HCT116 (cell line): ENCODE measurements at regions not wholly inside any gene's neighbourhood (a gene's known extent, or its start where the extent isn't known, plus 50 kb on each side); places are given as distances from the start of the nearest gene placed in this dataset.

Experiments
- ATAC-seq: fragments of 200-7000 bp; cut with Tn5 transposase; 2 replicates; pipeline ENCODE4 v1.9.1; 2020; ENCODE audit warnings: mild to moderate bottlenecking, moderate library complexity
- BruUV-seq: library from RNA; stranded (reverse); fragments of 400-500 nt; replicated peaks from 2 replicates; lab custom pipeline; 2021; lab: Mats Ljungman, UMichigan
- CTCF ChIA-PET: fragments of 300-600 bp; sonication (Branson Sonifier 250); formaldehyde crosslinking; loops from one replicate; lab custom pipeline; 2021; ENCODE audit warnings: antibody characterized with exemption; lab: Charles Lee
- POLR2A ChIA-PET: fragments of 300-600, 350-600 bp; sonication (Branson Sonifier 250); formaldehyde crosslinking; loops from one replicate; lab custom pipeline; 2021; ENCODE audit warnings: antibody characterized with exemption; lab: Charles Lee
- RAD21 ChIA-PET, 2 experiments: fragments of 300-600 bp; sonication (Branson Sonifier 250); formaldehyde crosslinking; loops; one replicate each; lab custom pipeline; 2023; ENCODE audit warnings: low total read pairs in 2 of 2; ENCODE audit not compliant: uncharacterized antibody in 2 of 2, unreplicated experiment in 2 of 2, low non-redundant PET in 1 of 2; lab: Charles Lee
- DNase-seq: peaks from one replicate; pipeline ENCODE4 v3.0.0-alpha.2; 2010; ENCODE audit warnings: low read depth, low spot score
- H2AFZ ChIP-seq: fragments of 200-600 bp; shearing (Covaris generic), sonication (generic); 2 replicates; pipeline ENCODE4 v1.6.1; 2017; ENCODE audit warnings: low read depth, mixed run types, mixed read lengths, antibody characterized with exemption, low read length; ENCODE audit not compliant: poor library complexity, severe bottlenecking
- H3K27ac ChIP-seq: 2 replicates; pipeline ENCODE4 v1.5.1; 2012; ENCODE audit warnings: low read depth, low read length
- H3K27me3 ChIP-seq: fragments of 200-600 bp; sonication (generic); 2 replicates; pipeline ENCODE4 v1.6.1; 2016; ENCODE audit warnings: mixed run types, low read length, mixed read lengths; ENCODE audit not compliant: insufficient read depth
- H3K36me3 ChIP-seq, 2 experiments: fragments of 200-500 bp in 1 of 2; fragments of 200-600 bp in 1 of 2; sonication (Bioruptor generic) in 1 of 2; sonication (generic) in 1 of 2; 2 replicates each; pipeline versions ENCODE4 v1.5.1 to v1.6.1; 2014 to 2016; ENCODE audit warnings: low read length in 2 of 2, inconsistent platforms in 1 of 2, mixed read lengths in 1 of 2, mixed run types in 1 of 2; ENCODE audit not compliant: insufficient read depth in 2 of 2, control insufficient read depth in 1 of 2
- H3K4me1 ChIP-seq, 2 experiments: fragments of 200-600 bp in 1 of 2; sonication (generic) in 1 of 2; 2 replicates each; pipeline versions ENCODE4 v1.5.1 to v1.6.1; 2012 to 2017; ENCODE audit warnings: low read length in 2 of 2, inconsistent platforms in 1 of 2, mild to moderate bottlenecking in 1 of 2, mixed read lengths in 1 of 2, mixed run types in 1 of 2, moderate library complexity in 1 of 2; ENCODE audit not compliant: insufficient read depth in 2 of 2, control insufficient read depth in 1 of 2
- H3K4me2 ChIP-seq: fragments of 200-600 bp; sonication (generic); 2 replicates; pipeline ENCODE4 v1.6.1; 2017; ENCODE audit warnings: mixed run types, low read length, mixed read lengths
- H3K4me3 ChIP-seq, 2 experiments: fragments of 200-600 bp in 1 of 2; sonication (generic) in 1 of 2; replicated peaks in 1 of 2; 2 replicates each; pipeline ENCODE4 v1.5.1; 2011 to 2016; ENCODE audit warnings: low read length in 2 of 2, control low read depth in 1 of 2, low read depth in 1 of 2, mild to moderate bottlenecking in 1 of 2, mixed read lengths in 1 of 2, mixed run types in 1 of 2
- H3K79me2 ChIP-seq: fragments of 200-600 bp; sonication (generic); 2 replicates; pipeline ENCODE4 v1.6.1; 2017; ENCODE audit warnings: mild to moderate bottlenecking, mixed run types, low read length, moderate library complexity, mixed read lengths; ENCODE audit not compliant: insufficient read depth
- H3K9ac ChIP-seq: fragments of 200-600 bp; sonication (generic); 2 replicates; pipeline ENCODE4 v1.6.1; 2016; ENCODE audit warnings: low read length, mixed read lengths
- H3K9me2 ChIP-seq: fragments of 200-600 bp; sonication (generic), shearing (Covaris generic); 2 replicates; pipeline ENCODE4 v1.6.1; 2017; ENCODE audit warnings: mixed run types, mild to moderate bottlenecking, moderate library complexity; ENCODE audit not compliant: insufficient read depth
- H3K9me3 ChIP-seq, 2 experiments: fragments of 200-500 bp in 1 of 2; fragments of 200-600 bp in 1 of 2; sonication (Bioruptor generic) in 1 of 2; sonication (generic) in 1 of 2; 2 replicates each; pipeline ENCODE4 v1.6.1; 2014 to 2017; ENCODE audit warnings: low read length in 2 of 2, mixed read lengths in 2 of 2, inconsistent platforms in 1 of 2, low read depth in 1 of 2, mild to moderate bottlenecking in 1 of 2, mixed run types in 1 of 2, moderate library complexity in 1 of 2; ENCODE audit not compliant: control insufficient read depth in 1 of 2, insufficient read depth in 1 of 2
- H4K20me1 ChIP-seq: fragments of 200-600 bp; sonication (generic), shearing (Covaris generic); 2 replicates; pipeline ENCODE4 v1.6.1; 2017; ENCODE audit warnings: mixed run types, mild to moderate bottlenecking, moderate library complexity; ENCODE audit not compliant: insufficient read depth
- CBX3 ChIP-seq: IDR thresholded peaks from 2 replicates; pipeline ENCODE4 v1.6.1; 2012; ENCODE audit warnings: low read depth
- SIN3A ChIP-seq: IDR thresholded peaks from 2 replicates; pipeline ENCODE4 v1.6.1; 2012; ENCODE audit warnings: low read depth
- SP1 ChIP-seq: IDR thresholded peaks from 2 replicates; pipeline ENCODE4 v1.6.1; 2012; ENCODE audit warnings: low read depth
- ZFX ChIP-seq: fragments of 450-650 bp; IDR thresholded peaks from 2 replicates; pipeline ENCODE4 v1.6.1; 2017
- intact Hi-C: fragments of 100-400 bp; cut with micrococcal nuclease; formaldehyde crosslinking; loops from 2 replicates; pipeline ENCODE4 v1.10.0; 2022
- TF ChIP-seq, protein P1 (sequence below): IDR thresholded peaks from 2 replicates; pipeline ENCODE4 v1.6.1; 2011; ENCODE audit warnings: mild to moderate bottlenecking, low read length, moderate library complexity; ENCODE audit not compliant: insufficient replicate concordance; ENCODE audit errors: extremely low read depth
- TF ChIP-seq, protein P2 (sequence below): IDR thresholded peaks from 2 replicates; pipeline ENCODE4 v1.6.1; 2012; ENCODE audit warnings: low read depth
- TF ChIP-seq, protein P3 (sequence below): IDR thresholded peaks from 2 replicates; pipeline ENCODE4 v1.6.1; 2012

DNA sequence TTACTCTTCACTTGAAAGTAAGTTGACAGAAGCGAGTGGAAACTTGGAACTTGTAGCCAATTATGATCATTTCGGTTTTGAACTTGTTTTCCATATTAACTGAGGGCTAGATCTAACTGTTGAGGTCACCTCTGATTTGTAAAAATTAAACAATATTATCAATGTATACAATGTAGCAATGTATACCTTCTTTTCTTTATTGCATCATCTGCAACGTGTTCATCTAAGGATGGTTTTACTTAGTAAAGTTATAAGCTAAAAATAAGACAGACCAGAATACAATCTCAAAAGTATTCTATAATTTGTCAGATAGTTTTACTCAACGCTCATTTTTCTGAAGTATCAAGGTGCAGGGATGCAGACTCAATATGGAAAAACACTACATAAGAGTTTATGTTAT lies 435.0 kb upstream of the TNP1 start:
- H3K4me1 ChIP-seq, result no peaks in the 10 kb centered on the region
- no peak overlapping the region for H3K27ac ChIP-seq
- H3K4me3 ChIP-seq, result no peak overlapping the region
- intact Hi-C loops, result no loop called here
- H2AFZ ChIP-seq, result no peak overlapping the region
- H4K20me1 ChIP-seq, result no peaks in the 10 kb centered on the region
- H3K9me2 ChIP-seq, result no peaks in the 10 kb centered on the region
- BruUV-seq, result no TSS peak
- no peaks in the 10 kb centered on the region for H3K36me3 ChIP-seq
- peaks cover 31% of the 10 kb centered on the region for H3K27me3 ChIP-seq
- no peak overlapping the region for H3K9ac ChIP-seq
- DNase-seq, result no peak
- ChIA-PET RAD21 (no interaction called here), POLR2A (no interaction called here), CTCF (no interaction called here)
- no peak overlapping the region for H3K4me2 ChIP-seq
- no peaks in the 10 kb centered on the region for H3K9me3 ChIP-seq
- H3K79me2 ChIP-seq, result no peaks in the 10 kb centered on the region
- TF ChIP-seq, protein P1, sequence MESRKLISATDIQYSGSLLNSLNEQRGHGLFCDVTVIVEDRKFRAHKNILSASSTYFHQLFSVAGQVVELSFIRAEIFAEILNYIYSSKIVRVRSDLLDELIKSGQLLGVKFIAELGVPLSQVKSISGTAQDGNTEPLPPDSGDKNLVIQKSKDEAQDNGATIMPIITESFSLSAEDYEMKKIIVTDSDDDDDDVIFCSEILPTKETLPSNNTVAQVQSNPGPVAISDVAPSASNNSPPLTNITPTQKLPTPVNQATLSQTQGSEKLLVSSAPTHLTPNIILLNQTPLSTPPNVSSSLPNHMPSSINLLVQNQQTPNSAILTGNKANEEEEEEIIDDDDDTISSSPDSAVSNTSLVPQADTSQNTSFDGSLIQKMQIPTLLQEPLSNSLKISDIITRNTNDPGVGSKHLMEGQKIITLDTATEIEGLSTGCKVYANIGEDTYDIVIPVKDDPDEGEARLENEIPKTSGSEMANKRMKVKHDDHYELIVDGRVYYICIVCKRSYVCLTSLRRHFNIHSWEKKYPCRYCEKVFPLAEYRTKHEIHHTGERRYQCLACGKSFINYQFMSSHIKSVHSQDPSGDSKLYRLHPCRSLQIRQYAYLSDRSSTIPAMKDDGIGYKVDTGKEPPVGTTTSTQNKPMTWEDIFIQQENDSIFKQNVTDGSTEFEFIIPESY, result no peak
- TF ChIP-seq, protein P2, sequence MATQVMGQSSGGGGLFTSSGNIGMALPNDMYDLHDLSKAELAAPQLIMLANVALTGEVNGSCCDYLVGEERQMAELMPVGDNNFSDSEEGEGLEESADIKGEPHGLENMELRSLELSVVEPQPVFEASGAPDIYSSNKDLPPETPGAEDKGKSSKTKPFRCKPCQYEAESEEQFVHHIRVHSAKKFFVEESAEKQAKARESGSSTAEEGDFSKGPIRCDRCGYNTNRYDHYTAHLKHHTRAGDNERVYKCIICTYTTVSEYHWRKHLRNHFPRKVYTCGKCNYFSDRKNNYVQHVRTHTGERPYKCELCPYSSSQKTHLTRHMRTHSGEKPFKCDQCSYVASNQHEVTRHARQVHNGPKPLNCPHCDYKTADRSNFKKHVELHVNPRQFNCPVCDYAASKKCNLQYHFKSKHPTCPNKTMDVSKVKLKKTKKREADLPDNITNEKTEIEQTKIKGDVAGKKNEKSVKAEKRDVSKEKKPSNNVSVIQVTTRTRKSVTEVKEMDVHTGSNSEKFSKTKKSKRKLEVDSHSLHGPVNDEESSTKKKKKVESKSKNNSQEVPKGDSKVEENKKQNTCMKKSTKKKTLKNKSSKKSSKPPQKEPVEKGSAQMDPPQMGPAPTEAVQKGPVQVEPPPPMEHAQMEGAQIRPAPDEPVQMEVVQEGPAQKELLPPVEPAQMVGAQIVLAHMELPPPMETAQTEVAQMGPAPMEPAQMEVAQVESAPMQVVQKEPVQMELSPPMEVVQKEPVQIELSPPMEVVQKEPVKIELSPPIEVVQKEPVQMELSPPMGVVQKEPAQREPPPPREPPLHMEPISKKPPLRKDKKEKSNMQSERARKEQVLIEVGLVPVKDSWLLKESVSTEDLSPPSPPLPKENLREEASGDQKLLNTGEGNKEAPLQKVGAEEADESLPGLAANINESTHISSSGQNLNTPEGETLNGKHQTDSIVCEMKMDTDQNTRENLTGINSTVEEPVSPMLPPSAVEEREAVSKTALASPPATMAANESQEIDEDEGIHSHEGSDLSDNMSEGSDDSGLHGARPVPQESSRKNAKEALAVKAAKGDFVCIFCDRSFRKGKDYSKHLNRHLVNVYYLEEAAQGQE, result no peak
- TF ChIP-seq CBX3 (no peak), SIN3A (no peak), SP1 (no peak), ZFX (no peak)
- TF ChIP-seq, protein P3, sequence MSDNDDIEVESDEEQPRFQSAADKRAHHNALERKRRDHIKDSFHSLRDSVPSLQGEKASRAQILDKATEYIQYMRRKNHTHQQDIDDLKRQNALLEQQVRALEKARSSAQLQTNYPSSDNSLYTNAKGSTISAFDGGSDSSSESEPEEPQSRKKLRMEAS, result no peak
- ATAC-seq, result no peak
